ENCODE measurements at regions not wholly inside any gene's neighbourhood (a gene's known extent, or its start where the extent isn't known, plus 50 kb on each side); places are given as distances from the start of the nearest gene placed in this dataset.

DNA sequence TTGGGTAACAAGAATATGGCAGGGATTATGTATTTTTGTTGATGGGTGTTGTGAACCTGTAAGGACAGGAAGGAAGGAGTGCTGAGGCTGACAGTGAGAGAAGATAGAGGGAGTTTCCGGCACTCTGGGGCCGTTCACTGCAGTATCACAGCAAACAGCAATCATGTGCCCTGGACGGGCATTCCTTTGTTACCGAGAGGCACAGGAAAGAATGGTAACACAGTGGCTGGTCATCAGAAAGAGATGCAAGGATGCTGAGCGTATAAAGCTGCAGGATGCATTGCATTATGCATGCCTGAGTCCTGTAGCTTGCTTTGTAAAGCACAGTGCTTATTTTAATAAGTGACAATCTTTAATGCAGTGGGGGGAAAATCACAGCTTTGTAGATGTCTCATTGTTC is 286.8 kb downstream of the RPS24 start:
- DNase-seq (ENCODE audit: low spot score) = no peak

DNA sequence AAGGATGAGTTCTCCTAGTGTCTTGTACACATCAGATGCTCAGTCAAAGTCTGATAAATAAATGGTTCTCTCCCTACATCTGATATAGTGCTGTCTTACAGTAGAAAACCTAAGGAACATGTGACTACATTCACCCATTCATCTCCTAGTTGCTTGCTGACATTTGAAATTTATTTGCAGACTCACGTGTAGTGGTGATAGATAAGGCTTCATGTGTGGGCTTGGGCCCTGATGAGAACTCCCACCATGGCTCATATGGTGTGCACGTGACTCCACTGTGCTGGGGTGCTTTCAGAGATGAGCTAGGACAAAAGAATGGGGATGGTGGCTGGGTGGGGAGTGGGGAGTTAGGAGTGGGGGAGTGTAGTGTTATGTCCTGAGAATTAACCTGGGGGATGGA is 287.3 kb downstream of the RPS24 start:
- DNase-seq (ENCODE audit: low spot score) = no peak

DNA sequence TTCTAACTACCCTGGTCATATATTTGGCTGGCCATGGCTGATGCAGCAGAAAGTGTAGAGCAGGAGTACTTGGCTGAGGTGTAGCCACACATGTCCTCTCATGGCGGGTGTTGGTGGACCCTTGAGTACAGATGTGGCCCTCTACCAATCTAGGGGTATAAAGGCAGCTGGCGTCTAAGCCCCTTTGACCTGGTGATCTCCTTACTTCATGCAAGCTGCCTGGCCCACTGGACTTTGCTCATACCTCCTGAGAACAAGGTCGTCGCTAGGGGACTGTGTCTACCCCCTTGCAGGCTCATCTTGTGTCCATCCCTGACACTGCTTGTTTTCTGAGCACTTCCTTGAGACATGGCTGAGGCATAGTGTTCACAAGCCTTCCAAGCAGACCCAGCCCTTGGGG is 287.8 kb downstream of the RPS24 start:
- DNase-seq (ENCODE audit: low spot score) = no peak

DNA sequence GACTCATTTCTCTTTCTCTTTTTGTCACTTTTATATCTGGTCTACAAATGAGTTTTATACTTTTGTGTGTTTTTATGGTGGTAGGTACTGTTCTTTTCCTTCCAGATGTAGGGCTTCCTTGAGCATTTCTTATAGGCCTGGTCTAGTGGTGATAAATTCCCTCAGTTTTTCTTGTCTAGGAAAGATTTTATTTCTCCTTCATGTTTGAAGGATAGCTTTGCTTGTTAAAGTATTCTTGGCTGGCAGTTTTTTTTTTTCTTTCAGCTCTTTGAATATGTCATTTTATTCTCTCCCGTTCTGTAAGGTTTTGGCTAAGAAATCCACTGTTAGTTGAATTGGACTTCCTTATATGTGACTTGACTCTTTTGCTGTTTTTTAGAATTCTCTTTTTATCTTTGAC is 292.7 kb downstream of the RPS24 start:
- DNase-seq (ENCODE audit: low spot score) = no peak

DNA sequence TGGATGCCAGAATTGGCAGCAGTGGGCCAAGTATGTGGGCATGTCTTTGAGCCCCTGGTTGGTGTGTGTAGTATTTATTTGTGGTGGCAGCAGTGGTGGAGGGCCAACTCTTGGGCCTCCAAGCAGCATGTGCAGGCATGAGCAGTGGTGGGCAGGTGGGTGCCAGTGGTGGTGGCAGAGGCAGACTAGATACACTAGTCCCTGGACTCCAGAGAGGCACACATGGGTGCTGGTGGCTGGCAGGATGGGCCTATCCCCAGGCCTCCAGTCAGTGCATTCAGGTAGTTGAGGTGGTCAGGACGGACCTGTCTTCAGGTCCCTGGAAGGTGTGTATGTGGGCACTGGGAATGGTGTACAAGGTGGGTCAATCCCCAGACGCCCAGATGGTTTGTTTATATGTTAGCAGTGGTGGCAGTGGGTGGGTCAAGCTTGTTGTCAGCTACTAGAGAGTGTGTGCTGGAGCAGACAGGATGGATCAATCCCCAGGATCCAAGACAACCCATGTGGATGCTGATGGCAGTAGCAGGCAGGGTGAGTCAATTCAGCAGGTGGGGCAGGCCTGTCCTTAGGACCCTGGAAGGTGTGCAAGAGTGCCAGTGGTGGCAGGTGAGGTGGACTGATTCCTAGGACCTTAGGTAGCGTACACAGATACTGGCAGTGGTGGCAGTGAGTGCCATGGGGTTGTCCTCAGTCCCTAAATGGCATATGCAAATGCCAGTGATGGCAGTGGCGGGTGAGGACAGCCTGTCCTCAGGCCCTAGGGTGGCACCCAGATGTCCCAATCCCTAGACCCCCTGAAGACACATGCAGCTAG is 294.3 kb downstream of the RPS24 start:
- DNase-seq (ENCODE audit: low spot score) = no peak

DNA sequence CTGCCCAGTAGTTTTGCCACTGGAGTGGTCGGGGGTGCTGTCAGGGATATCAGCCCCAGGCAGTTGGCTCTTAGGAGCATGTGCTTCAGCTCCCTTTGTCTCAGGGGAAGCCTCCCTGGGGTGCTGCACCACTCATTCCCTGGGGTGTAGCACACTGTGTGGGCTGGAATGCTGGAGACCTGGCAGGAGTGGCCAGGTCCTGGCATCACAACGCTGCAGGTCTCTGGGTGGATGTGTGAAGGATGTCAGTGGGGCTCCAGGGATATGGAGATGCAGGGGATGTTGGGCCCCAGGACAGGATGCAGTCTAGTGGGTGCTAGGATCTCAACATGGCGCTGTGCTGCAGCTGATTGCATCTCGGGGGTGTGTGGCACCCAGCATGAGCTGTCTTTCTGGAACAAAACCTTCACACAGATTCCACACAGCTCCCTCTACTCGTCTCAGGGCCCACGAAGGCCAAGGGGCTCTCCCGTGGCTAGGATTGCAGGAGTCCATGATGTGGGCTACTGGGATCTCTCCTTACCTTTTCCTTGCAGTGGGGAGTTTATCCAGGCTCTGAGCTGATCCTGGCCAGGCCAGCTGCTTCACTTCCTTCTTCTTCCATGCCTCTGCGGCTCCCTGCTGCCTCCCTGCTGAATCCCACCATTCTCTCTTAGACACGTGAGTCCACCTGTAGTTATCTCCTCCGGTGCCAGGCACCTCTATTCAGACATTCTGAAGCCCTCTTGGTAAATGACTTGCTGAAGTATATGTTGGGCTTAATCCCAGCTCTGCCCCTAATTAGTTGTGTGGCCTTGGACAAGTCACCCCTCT is 295.1 kb downstream of the RPS24 start:
- DNase-seq (ENCODE audit: low spot score) = no peak

DNA sequence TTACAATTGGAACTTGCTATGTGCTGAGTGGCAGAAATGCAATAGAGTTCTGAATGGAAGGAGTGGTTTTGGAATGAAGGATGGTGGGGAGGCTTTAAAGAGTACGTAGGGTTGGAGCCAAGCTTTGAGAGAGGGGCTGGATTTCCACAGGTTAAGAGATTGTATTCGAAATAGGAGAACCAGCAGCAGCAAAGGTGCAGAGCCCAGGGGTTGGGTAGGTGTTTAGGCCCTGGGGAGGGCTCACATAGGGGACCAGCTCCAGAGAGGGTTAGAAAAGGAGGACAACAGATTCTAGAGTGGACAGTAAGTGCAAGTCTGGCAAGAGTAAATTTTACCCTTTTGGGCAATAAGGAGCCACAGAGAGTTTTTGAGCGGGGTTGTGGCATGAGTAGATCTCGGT is 297.2 kb downstream of the RPS24 start:
- DNase-seq (ENCODE audit: low spot score) = no peak

DNA sequence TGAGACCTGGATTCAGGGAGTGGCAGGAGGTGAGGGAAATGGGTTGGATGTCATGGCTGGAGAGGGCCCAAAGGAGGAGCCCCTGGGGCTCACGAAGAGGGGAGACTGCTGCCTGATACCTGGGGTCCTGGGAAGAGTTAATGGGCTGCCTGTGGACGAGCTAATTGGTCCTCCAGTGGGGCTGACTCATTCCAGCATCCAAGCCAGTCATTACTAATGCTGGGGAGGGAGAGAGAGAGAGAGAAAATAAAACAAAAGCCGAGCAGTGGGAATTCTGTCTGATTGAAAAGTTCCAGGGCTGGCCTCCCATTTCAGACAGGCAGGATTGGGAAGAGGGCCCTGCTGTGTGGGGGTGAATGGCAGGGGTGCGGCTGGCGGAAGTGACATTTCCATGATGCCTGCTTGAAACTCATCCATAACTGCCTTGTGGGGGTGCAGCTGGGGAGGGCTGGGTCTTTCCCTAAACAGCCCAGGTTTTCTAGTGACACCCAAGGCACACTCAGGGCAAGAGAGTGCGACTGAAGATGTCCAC is 297.8 kb downstream of the RPS24 start:
- DNase-seq (ENCODE audit: low spot score) = no peak

DNA sequence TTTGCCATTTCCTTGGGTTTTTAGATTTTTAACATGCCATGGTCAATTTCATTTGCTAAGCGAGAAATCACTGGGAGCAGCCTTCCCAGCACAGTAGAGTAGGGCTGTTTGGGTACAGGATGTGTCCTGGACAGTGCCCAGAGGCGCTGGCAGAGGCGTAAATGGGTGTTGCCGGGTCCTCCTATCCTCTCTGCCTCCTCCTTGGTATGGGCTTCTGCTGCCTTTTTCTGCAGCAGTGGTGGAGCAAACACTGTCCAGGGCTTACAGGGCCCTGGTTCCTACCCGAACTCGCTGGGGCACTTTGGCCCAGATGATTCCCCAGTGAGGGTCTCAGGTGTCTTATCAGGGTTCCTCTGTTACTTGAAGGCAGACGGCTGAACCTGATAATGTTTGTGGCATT is 298.3 kb downstream of the RPS24 start:
- no peak for DNase-seq (ENCODE audit: low spot score)

DNA sequence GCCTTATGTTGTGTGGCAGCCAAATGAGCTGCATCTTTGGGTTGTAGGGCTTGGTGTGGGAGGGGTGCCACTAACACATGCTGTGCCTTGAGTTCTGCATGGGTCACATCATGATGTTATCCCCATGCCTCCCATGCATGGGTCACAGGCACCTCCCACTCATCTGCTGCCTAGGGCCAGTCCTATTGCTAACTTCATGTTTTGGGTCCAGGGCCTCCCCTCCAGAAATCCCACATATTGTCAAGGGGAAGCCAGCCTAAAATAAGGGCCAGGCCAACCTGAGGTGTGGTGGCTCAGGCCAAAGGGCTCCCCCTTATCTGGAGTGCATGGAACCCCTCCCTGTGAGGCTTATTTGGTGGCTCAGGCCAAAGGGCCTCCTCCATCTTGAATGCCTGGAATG is 299.0 kb downstream of the RPS24 start:
- DNase-seq (ENCODE audit: low spot score) = no peak

DNA sequence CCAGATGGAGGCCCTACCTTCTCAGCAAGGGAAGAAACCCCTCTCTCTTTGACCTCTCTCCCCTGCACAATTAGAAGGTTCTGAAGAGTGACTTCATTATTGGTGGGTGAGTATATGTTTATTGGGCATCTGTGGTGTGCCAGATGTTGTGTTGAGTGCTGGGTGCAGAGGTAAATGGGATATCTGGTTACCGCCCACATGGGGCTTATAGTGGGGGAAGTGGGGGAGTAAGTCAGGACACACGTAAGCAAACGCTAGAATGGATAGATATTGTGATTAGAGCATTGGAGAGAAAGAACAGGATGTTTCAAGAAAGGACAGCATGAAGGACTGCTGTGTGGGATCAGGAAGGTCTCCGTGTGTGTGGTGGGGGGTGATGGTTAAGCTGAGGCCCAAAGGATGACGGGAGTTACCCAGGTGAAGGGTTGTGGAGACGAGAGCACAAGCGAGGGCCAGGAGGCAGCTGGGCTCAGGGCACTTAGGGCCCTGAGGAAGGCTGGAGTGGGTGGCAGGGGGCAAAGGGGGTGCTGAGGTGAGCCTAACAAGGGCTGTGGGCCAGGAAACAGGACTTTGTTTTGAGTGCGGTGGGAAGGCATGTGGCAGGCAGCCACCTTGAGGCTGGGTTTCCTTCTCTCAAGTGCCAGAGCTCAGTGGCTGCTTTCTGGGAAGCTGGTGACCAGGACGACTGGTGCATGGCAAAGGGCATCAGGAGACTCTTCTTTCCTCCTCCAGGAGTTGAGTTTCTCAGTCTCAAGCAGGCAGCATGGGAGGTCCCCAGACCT is 299.9 kb downstream of the RPS24 start:
- no peak for DNase-seq (ENCODE audit: low spot score)

DNA sequence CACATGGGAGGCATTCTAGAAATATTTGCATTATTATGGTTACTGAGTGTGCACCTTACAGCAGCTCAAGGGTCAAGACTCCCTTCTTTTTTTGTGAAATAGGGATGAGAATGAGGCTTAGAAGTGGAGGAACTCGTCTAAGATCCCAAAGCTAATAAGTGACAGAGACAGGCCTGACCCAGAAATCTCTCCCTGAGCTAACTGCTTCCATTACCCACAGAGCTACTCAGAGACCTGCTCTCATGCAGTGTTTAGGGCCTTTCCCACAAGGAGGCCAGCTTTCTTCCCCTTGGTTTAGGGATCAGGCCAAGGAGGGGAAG is 301.7 kb downstream of the RPS24 start:
- no peak for DNase-seq (ENCODE audit: low spot score)

DNA sequence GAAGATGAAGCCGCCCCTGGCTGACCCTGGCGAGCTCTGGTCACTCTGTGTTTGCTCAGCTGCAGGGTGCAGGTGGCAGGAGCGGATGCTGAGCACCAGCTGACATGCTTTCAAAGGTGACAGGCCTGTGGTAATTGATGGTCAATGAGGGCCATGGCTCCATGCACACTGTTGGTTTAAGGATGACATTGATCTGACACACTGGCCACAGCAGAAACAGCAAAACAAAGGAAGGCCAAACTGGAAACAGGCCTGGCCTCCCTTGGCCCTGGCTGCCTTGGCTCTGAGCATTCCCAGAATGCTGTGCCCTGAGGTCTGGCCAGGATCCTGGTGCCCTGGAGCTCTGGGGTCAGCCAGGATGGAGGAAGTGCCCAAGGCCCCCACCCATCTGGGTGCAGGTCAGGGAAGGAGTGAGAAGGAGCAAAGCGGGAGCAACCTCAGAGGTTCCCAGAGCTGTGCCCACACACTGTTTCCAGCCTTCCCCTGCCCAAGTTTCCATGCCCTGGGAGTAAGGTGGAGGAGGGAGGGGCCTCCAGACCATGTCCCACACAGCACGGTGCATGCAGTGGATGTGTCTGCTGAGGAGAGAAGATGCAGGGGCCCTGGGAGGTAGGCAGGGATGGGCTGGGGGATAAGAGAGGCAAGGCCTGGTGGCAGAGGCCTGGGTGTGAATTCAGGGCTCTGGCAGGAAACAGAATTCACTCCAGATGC is 302.2 kb downstream of the RPS24 start:
- DNase-seq (ENCODE audit: low spot score) = no peak

DNA sequence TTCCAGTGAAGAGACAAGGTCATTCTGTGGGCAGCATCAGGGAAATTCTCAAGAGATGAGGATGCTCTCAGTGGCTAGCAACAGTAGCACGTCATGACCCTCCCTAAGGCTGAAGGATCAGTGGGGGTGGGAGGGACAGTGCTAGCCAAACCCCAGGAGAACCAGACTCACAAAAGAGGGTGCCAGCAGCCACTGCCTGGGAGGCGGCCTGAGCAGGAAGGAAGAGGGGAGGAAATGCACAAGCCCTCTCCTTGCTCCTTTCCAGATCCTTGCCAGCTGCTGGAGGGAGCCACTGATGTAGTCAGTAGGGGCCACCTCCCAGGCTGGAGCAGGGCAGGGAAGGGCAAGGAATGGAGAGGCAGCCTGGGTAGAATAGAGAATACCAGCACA is 302.7 kb downstream of the RPS24 start:
- no peak for DNase-seq (ENCODE audit: low spot score)

DNA sequence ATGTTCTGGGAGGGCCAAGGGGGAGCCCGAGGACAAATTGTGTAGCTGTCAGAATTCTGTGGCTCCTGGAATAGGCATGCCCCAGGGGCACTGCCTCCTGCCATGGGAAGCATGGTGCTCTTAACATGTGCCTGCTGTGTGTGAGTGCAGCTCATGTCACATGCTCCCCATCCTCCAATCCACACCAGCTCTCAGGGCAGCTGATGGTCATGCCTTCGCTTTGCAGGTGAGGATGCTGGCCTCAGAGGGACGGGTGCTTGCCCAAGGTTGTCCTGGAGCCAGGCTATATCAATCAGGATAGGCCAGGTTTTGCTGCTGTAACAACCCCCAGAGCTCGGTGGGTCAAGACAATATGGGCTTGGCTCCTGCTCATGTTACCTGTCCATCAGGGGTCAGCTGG is 303.4 kb downstream of the RPS24 start:
- DNase-seq (ENCODE audit: low spot score) = no peak

DNA sequence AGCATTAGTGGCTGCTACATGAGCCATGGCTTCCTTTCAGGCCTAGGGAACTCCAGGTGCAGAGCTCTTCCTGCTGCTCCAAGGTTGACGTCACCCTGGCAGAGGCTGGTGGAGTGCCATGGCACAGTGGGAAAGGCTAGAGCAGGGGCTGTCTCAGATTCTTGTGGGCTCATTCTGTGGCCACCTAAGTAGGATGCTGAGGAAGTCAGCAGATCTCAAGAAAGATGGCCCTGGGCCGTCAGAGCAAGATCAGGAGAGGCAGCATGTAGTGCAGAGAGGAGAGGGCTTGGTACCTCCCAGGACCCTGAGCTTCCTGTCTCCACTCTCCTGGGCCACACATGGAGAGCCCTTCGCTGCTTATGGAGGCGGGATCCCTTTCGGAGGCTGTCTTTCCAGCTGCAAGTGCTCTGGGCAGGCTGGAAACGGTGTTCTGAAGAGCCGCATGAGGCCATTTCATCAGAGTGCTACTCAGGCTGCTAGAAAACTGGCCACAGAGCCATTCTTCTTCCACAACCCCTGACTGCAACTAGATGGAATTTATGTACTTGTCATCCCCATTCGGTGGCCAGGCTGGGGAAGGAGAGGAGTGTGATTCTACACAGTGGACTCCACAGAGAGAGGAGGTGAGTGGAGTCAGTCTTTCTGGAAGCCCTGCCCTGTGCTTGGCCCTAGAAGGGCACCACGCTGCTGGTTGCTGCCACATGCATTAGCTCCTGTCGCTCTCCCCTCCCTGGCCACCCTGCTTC is 304.2 kb downstream of the RPS24 start:
- no peak for DNase-seq (ENCODE audit: low spot score)

DNA sequence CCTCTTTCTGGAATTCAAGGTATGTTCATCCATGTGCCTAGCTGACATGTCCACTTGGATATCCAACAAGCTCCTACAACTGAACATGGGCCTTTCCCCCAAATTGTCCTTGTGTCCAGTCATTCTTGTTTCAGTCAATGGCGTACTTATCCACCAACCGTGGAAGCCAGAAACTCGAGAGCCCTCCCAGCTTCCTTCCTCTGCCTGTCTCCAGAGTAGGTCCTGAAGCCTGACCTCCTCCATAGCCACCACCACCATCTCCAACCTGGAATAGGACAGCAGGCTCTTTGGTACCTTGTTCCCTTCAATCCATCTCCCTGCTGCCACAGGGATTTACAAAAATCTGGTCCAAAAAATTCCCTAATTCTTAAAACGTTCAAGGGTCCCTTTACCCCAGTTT is 305.1 kb downstream of the RPS24 start:
- no peak for DNase-seq (ENCODE audit: low spot score)

DNA sequence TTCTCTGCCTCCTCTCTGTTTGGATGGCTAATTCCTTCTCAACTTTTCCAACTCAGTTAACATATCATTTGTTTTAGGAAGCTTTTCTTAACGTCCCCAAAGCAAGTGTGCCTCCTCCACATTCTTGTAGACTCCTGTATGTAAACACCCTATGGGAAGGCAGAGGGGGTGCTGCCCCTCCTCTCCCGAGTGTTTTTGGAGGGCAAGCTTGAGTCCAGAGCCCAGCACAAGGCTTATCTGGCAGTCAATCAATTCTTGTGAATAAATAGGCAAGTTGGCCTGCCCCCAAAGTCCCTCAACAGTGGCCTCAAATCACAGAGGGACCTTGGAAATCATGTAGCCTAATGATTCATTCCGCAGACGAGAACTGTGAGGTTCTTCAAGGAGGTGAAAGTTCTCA is 305.6 kb downstream of the RPS24 start:
- peak; percentile 12 for DNase-seq (ENCODE audit: low spot score)

DNA sequence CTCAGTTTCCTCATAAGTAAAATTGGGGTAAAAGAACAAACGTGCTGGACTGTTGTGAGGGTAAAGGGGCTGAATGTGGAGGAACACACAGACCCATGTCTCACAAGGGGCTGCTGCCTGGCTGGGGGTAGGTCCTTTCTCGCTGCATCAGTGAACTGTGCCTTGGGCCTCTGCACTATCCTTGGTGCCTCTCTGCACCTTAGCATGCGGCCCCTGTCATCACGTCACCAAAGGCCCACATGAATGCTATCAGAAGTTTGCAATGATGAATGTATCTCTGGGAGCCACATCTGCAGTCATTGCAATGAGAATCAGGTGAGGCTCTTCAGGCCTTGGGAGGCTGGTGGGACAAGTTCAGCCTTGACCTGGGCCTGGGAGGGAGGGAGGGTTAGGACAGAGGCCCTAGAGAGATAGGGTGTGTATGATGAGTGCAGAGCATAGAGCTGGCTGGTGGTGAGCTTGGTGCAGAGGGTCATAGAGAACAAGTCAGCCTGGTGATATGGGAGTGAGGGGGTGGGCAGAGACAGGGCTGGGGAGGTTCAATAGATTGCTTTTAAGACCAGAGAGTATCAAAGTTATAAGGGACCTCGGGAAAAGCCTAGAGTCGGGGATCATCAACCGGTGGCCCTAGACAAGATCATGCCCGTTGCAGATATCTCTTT is 308.4 kb downstream of the RPS24 start:
- DNase-seq (ENCODE audit: low spot score) = no peak

DNA sequence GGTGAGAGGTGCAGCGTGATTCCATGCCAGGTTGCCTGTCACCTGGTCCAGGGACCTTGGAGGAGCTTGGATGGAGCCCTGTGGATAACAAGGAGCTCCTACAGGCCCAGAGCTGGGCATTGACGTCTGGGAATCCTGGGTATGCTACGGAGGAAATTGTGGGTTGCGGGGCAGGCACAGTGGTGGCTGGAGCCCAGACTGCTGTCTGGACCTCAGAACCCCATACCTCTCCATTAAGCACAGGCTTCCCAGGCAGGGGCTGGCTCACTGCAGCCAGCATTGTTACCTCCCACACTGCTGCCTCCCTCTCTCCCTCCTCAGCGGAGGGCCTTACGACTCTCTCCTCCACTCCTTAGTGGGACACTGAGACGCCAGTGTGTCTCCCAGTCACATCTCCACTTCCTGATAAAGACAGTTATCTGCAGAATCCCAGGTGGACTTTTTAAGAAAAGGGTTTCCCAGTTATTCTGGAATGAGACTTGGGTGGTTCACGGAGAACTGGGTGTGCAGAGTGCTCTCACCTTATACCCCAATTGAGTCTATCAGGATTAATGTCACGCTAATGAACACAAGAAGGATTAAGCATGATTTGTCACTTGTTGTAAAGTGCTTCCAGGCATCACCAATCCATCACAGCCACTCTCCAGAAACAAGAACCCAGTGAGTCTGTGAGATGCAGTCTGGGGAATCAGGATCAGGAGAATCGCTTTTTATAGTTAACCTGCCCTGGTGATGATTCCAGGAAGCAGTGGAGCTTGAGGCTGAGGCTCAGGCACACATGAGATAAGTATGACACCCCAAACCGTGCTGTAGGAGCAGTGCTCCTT is 309.4 kb downstream of the RPS24 start:
- no peak for DNase-seq (ENCODE audit: low spot score)
